ENCODE measurements at regions not wholly inside any gene's neighbourhood (a gene's known extent, or its start where the extent isn't known, plus 50 kb on each side); places are given as distances from the start of the nearest gene placed in this dataset.

GRCh38 chr12:91914701-91915100, 230.9 kb downstream of the BTG1 start:
- DNase-seq: no peak

GRCh38 chr12:91913651-91914050, 232.0 kb downstream of the BTG1 start:
- no peak for DNase-seq

- DNase-seq: no peak
Measured at GRCh38 chr12:91913124-91913523, 232.5 kb downstream of the BTG1 start.

- no peak for DNase-seq
Measured at GRCh38 chr12:91912178-91912577, 233.5 kb downstream of the BTG1 start.

- DNase-seq: no peak
Measured at GRCh38 chr12:91910871-91911388, 234.7 kb downstream of the BTG1 start.

GRCh38 chr12:91902860-91903683, 242.6 kb downstream of the BTG1 start:
- DNase-seq: no peak

- no peak for DNase-seq
Measured at GRCh38 chr12:91901381-91902074, 244.1 kb downstream of the BTG1 start.

GRCh38 chr12:91900971-91901370, 244.7 kb downstream of the BTG1 start:
- DNase-seq: no peak

- no peak for DNase-seq
Measured at GRCh38 chr12:91899056-91899455, 246.6 kb downstream of the BTG1 start.

- no peak for DNase-seq
Measured at GRCh38 chr12:91897025-91897515, 248.6 kb downstream of the BTG1 start.

GRCh38 chr12:91896286-91897024, 249.2 kb downstream of the BTG1 start:
- no peak for DNase-seq

- DNase-seq: no peak
Measured at GRCh38 chr12:91894911-91895310, 250.7 kb downstream of the BTG1 start.

GRCh38 chr12:91893476-91893875, 252.2 kb downstream of the BTG1 start:
- DNase-seq: no peak

GRCh38 chr12:91892081-91892855, 253.4 kb downstream of the BTG1 start:
- DNase-seq: no peak

GRCh38 chr12:91890742-91891141, 254.9 kb downstream of the BTG1 start:
- DNase-seq: no peak

- DNase-seq: no peak
Measured at GRCh38 chr12:91889910-91890309, 255.7 kb downstream of the BTG1 start.

GRCh38 chr12:91889059-91889458, 256.6 kb downstream of the BTG1 start:
- DNase-seq: no peak

GRCh38 chr12:91887957-91888356, 257.7 kb downstream of the BTG1 start:
- no peak for DNase-seq

- DNase-seq: no peak
Measured at GRCh38 chr12:91885851-91886731, 259.6 kb downstream of the BTG1 start.

GRCh38 chr12:91884230-91884629, 261.4 kb downstream of the BTG1 start:
- DNase-seq: no peak

- no peak for DNase-seq
Measured at GRCh38 chr12:91883811-91884210, 261.8 kb downstream of the BTG1 start.

Measured in Kasumi-1 (cell line).